ENCODE measurements at regions not wholly inside any gene's neighbourhood (a gene's known extent, or its start where the extent isn't known, plus 50 kb on each side); places are given as distances from the start of the nearest gene placed in this dataset.
"Not testable (repeated sequence)": the region's sequence is repeated elsewhere in the genome, so short reads cannot be mapped to it uniquely, and the experiment has no call there.

GRCh38 chr17:26936645-26937044 lies 357.3 kb upstream of the WSB1 start:
- intact Hi-C loops (cut with DNase I); H3K4me3 ChIP-seq; H3K27me3 ChIP-seq (ENCODE audit: low read depth); H3K36me3 ChIP-seq; H3K4me1 ChIP-seq; H3K9me3 ChIP-seq; DNase-seq; H3K27ac ChIP-seq: not testable (repeated sequence)
- peak; percentile 45 to 64 for ATAC-seq

- DNase-seq; intact Hi-C loops (cut with DNase I); H3K27me3 ChIP-seq (ENCODE audit: low read depth); H3K36me3 ChIP-seq; H3K9me3 ChIP-seq; H3K27ac ChIP-seq; H3K4me3 ChIP-seq; H3K4me1 ChIP-seq: not testable (repeated sequence)
- ATAC-seq, result peak; percentile 82 to 88
Measured at GRCh38 chr17:26937750-26938322, 356.1 kb upstream of the WSB1 start.

- H3K36me3 ChIP-seq; H3K4me3 ChIP-seq; H3K27ac ChIP-seq; intact Hi-C loops (cut with DNase I); DNase-seq; H3K4me1 ChIP-seq; H3K9me3 ChIP-seq; H3K27me3 ChIP-seq (ENCODE audit: low read depth): not testable (repeated sequence)
- peak; percentile 12 to 32 for ATAC-seq
Measured at GRCh38 chr17:26939755-26940154, 354.2 kb upstream of the WSB1 start.

- H3K27me3 ChIP-seq (ENCODE audit: low read depth); intact Hi-C loops (cut with DNase I); H3K27ac ChIP-seq; H3K36me3 ChIP-seq; H3K4me3 ChIP-seq; DNase-seq; H3K9me3 ChIP-seq; H3K4me1 ChIP-seq: not testable (repeated sequence)
- peak; percentile 72 to 81 for ATAC-seq
Measured at GRCh38 chr17:26940587-26940986, 353.3 kb upstream of the WSB1 start.

- TF ChIP-seq CTCF (IDR thresholded peaks at IDR 0.05), result no peak
- H3K4me3 ChIP-seq, result no peak overlapping the region
- intact Hi-C loops (cut with DNase I), result no loop called here
- DNase-seq (no peak), ATAC-seq (no peak)
- H3K27ac ChIP-seq, result no peak overlapping the region
- H3K4me1 ChIP-seq, result no peaks in the 10 kb centered on the region
- peaks cover 11% of the 10 kb centered on the region for H3K27me3 ChIP-seq (ENCODE audit: low read depth)
- no peaks in the 10 kb centered on the region for H3K9me3 ChIP-seq
- H3K36me3 ChIP-seq, result no peaks in the 10 kb centered on the region
Measured at GRCh38 chr17:26962255-26963162, 331.4 kb upstream of the WSB1 start.

- no peak for TF ChIP-seq CTCF (IDR thresholded peaks at IDR 0.05)
- DNase-seq, result no peak
- no peak overlapping the region for H3K4me3 ChIP-seq
- ATAC-seq, result peak; percentile 41 to 47
- H3K9me3 ChIP-seq, result no peaks in the 10 kb centered on the region
- H3K36me3 ChIP-seq, result no peaks in the 10 kb centered on the region
- peaks cover 11% of the 10 kb centered on the region for H3K27me3 ChIP-seq (ENCODE audit: low read depth)
- intact Hi-C loops (cut with DNase I), result no loop called here
- no peak overlapping the region for H3K27ac ChIP-seq
- no peaks in the 10 kb centered on the region for H3K4me1 ChIP-seq
Measured at GRCh38 chr17:26963163-26963503, 330.8 kb upstream of the WSB1 start.

GRCh38 chr17:26965898-26966624 lies 327.9 kb upstream of the WSB1 start:
- H3K9me3 ChIP-seq; DNase-seq; H3K4me3 ChIP-seq; H3K36me3 ChIP-seq; ATAC-seq; H3K4me1 ChIP-seq; intact Hi-C loops (cut with DNase I); H3K27ac ChIP-seq: not testable (repeated sequence)
- peaks cover 11% of the 10 kb centered on the region for H3K27me3 ChIP-seq (ENCODE audit: low read depth)

GRCh38 chr17:26966625-26967179 lies 327.2 kb upstream of the WSB1 start:
- intact Hi-C loops (cut with DNase I), result not testable (repeated sequence)

GRCh38 chr17:26981845-26982425 lies 312.0 kb upstream of the WSB1 start:
- H3K4me3 ChIP-seq; H3K27ac ChIP-seq; intact Hi-C loops (cut with DNase I); ATAC-seq; H3K36me3 ChIP-seq; H3K9me3 ChIP-seq; DNase-seq; H3K27me3 ChIP-seq (ENCODE audit: low read depth); H3K4me1 ChIP-seq: not testable (repeated sequence)

More at GRCh38 chr17:26966625-26967179, 327.2 kb upstream of the WSB1 start:
- not testable (repeated sequence) for H3K9me3 ChIP-seq, H3K4me3 ChIP-seq, H3K36me3 ChIP-seq, ATAC-seq, H3K27ac ChIP-seq, H3K4me1 ChIP-seq, DNase-seq
- H3K27me3 ChIP-seq (ENCODE audit: low read depth), result peaks cover 11% of the 10 kb centered on the region

GRCh38 chr17:26982563-26982962 lies 311.4 kb upstream of the WSB1 start:
- H3K36me3 ChIP-seq; H3K4me3 ChIP-seq; H3K4me1 ChIP-seq; intact Hi-C loops (cut with DNase I); H3K9me3 ChIP-seq; DNase-seq; H3K27me3 ChIP-seq (ENCODE audit: low read depth); H3K27ac ChIP-seq: not testable (repeated sequence)
- peak in 1 of 2 donors; percentile 35 for ATAC-seq

- intact Hi-C loops (cut with DNase I); H3K27me3 ChIP-seq (ENCODE audit: low read depth); DNase-seq; H3K4me3 ChIP-seq; H3K36me3 ChIP-seq; H3K27ac ChIP-seq; H3K4me1 ChIP-seq; H3K9me3 ChIP-seq; ATAC-seq: not testable (repeated sequence)
Measured at GRCh38 chr17:26987851-26988250, 306.1 kb upstream of the WSB1 start.

All from lower lobe of right lung (tissue), 2 donors.